ENCODE measurements at regions not wholly inside any gene's neighbourhood (a gene's known extent, or its start where the extent isn't known, plus 50 kb on each side); places are given as distances from the start of the nearest gene placed in this dataset.

- Histone ChIP-seq H3K4me1 (ENCODE audit: control insufficient read depth in 2 of 2, insufficient read depth in 2 of 2, low read length in 2 of 2) (no peaks in the 10 kb centered on the region), H3K27me3 (ENCODE audit: control insufficient read depth in 2 of 2, insufficient read depth in 1 of 2, low read length in 1 of 2) (no peaks in the 10 kb centered on the region), H3K36me3 (ENCODE audit: control insufficient read depth in 2 of 2, insufficient read depth in 2 of 2, low read length in 1 of 2) (no peaks in the 10 kb centered on the region), H3K4me3 (ENCODE audit: low read length in 2 of 2) (no peak overlapping the region), H3K27ac (ENCODE audit: low read depth in 1 of 2, low read length in 1 of 2) (no peak overlapping the region), H3K9me3 (ENCODE audit: control insufficient read depth in 2 of 2, insufficient read depth in 1 of 2, low read length in 1 of 2) (no peaks in the 10 kb centered on the region)
- no peak for DNase-seq (ENCODE audit: low read depth in 6 of 9, low spot score in 9 of 9)
- 91% methylated on average over 3 of the region's 3 CpGs for WGBS
Measured at GRCh38 chr18:41659438-41660130, 295.4 kb upstream of the PIK3C3 start.

- Histone ChIP-seq H3K27ac (ENCODE audit: low read depth in 1 of 2, low read length in 1 of 2) (no peak overlapping the region), H3K27me3 (ENCODE audit: control insufficient read depth in 2 of 2, insufficient read depth in 1 of 2, low read length in 1 of 2) (no peaks in the 10 kb centered on the region), H3K4me1 (ENCODE audit: control insufficient read depth in 2 of 2, insufficient read depth in 2 of 2, low read length in 2 of 2) (no peaks in the 10 kb centered on the region), H3K36me3 (ENCODE audit: control insufficient read depth in 2 of 2, insufficient read depth in 2 of 2, low read length in 1 of 2) (no peaks in the 10 kb centered on the region), H3K9me3 (ENCODE audit: control insufficient read depth in 2 of 2, insufficient read depth in 1 of 2, low read length in 1 of 2) (no peaks in the 10 kb centered on the region), H3K4me3 (ENCODE audit: low read length in 2 of 2) (no peak overlapping the region)
- WGBS: 90% methylated on average over 4 of the region's 4 CpGs
- DNase-seq (ENCODE audit: low read depth in 6 of 9, low spot score in 9 of 9): no peak
Measured at GRCh38 chr18:41657189-41657588, 297.8 kb upstream of the PIK3C3 start.

- Histone ChIP-seq H3K9me3 (ENCODE audit: control insufficient read depth in 2 of 2, insufficient read depth in 1 of 2, low read length in 1 of 2) (no peaks in the 10 kb centered on the region), H3K36me3 (ENCODE audit: control insufficient read depth in 2 of 2, insufficient read depth in 2 of 2, low read length in 1 of 2) (no peaks in the 10 kb centered on the region), H3K4me3 (ENCODE audit: low read length in 2 of 2) (no peak overlapping the region), H3K27me3 (ENCODE audit: control insufficient read depth in 2 of 2, insufficient read depth in 1 of 2, low read length in 1 of 2) (no peaks in the 10 kb centered on the region), H3K27ac (ENCODE audit: low read depth in 1 of 2, low read length in 1 of 2) (no peak overlapping the region), H3K4me1 (ENCODE audit: control insufficient read depth in 2 of 2, insufficient read depth in 2 of 2, low read length in 2 of 2) (no peaks in the 10 kb centered on the region)
- WGBS: 98% methylated on average over 1 of the region's 1 CpG
- DNase-seq (ENCODE audit: low read depth in 6 of 9, low spot score in 9 of 9): no peak
Measured at GRCh38 chr18:41655074-41655473, 300.0 kb upstream of the PIK3C3 start.

GRCh38 chr18:41647914-41648313 is 307.1 kb upstream of the PIK3C3 start:
- Histone ChIP-seq H3K27ac (ENCODE audit: low read depth in 1 of 2, low read length in 1 of 2) (no peak overlapping the region), H3K36me3 (ENCODE audit: control insufficient read depth in 2 of 2, insufficient read depth in 2 of 2, low read length in 1 of 2) (no peaks in the 10 kb centered on the region), H3K9me3 (ENCODE audit: control insufficient read depth in 2 of 2, insufficient read depth in 1 of 2, low read length in 1 of 2) (no peaks in the 10 kb centered on the region), H3K27me3 (ENCODE audit: control insufficient read depth in 2 of 2, insufficient read depth in 1 of 2, low read length in 1 of 2) (no peaks in the 10 kb centered on the region), H3K4me1 (ENCODE audit: control insufficient read depth in 2 of 2, insufficient read depth in 2 of 2, low read length in 2 of 2) (no peaks in the 10 kb centered on the region), H3K4me3 (ENCODE audit: low read length in 2 of 2) (no peak overlapping the region)
- DNase-seq (ENCODE audit: low read depth in 6 of 9, low spot score in 9 of 9): no peak
- WGBS: 92% methylated on average over 2 of the region's 2 CpGs

- 93% methylated on average over 11 of the region's 11 CpGs for WGBS
Measured at GRCh38 chr18:41646915-41647620, 308.0 kb upstream of the PIK3C3 start.

GRCh38 chr18:41645589-41646360 is 309.3 kb upstream of the PIK3C3 start:
- no peaks in the 10 kb centered on the region for H3K36me3 ChIP-seq (ENCODE audit: control insufficient read depth in 2 of 2, insufficient read depth in 2 of 2, low read length in 1 of 2)
- no peak for DNase-seq (ENCODE audit: low read depth in 6 of 9, low spot score in 9 of 9)
- H3K27me3 ChIP-seq (ENCODE audit: control insufficient read depth in 2 of 2, insufficient read depth in 1 of 2, low read length in 1 of 2): no peaks in the 10 kb centered on the region
- H3K4me3 ChIP-seq (ENCODE audit: low read length in 2 of 2): no peak overlapping the region
- no peaks in the 10 kb centered on the region for H3K9me3 ChIP-seq (ENCODE audit: control insufficient read depth in 2 of 2, insufficient read depth in 1 of 2, low read length in 1 of 2)
- 32% methylated on average over 1 of the region's 1 CpG for WGBS
- H3K27ac ChIP-seq (ENCODE audit: low read depth in 1 of 2, low read length in 1 of 2): no peak overlapping the region
- no peaks in the 10 kb centered on the region for H3K4me1 ChIP-seq (ENCODE audit: control insufficient read depth in 2 of 2, insufficient read depth in 2 of 2, low read length in 2 of 2)

More at GRCh38 chr18:41646915-41647620, 308.0 kb upstream of the PIK3C3 start:
- Histone ChIP-seq H3K36me3 (ENCODE audit: control insufficient read depth in 2 of 2, insufficient read depth in 2 of 2, low read length in 1 of 2) (no peaks in the 10 kb centered on the region), H3K27me3 (ENCODE audit: control insufficient read depth in 2 of 2, insufficient read depth in 1 of 2, low read length in 1 of 2) (no peaks in the 10 kb centered on the region), H3K4me3 (ENCODE audit: low read length in 2 of 2) (no peak overlapping the region), H3K9me3 (ENCODE audit: control insufficient read depth in 2 of 2, insufficient read depth in 1 of 2, low read length in 1 of 2) (no peaks in the 10 kb centered on the region), H3K4me1 (ENCODE audit: control insufficient read depth in 2 of 2, insufficient read depth in 2 of 2, low read length in 2 of 2) (no peaks in the 10 kb centered on the region), H3K27ac (ENCODE audit: low read depth in 1 of 2, low read length in 1 of 2) (no peak overlapping the region)
- DNase-seq (ENCODE audit: low read depth in 6 of 9, low spot score in 9 of 9): no peak

GRCh38 chr18:41644466-41644865 is 310.6 kb upstream of the PIK3C3 start:
- WGBS: 13% methylated on average over 1 of the region's 1 CpG
- no peaks in the 10 kb centered on the region for H3K9me3 ChIP-seq (ENCODE audit: control insufficient read depth in 2 of 2, insufficient read depth in 1 of 2, low read length in 1 of 2)
- no peak for DNase-seq (ENCODE audit: low read depth in 6 of 9, low spot score in 9 of 9)
- no peak overlapping the region for H3K27ac ChIP-seq (ENCODE audit: low read depth in 1 of 2, low read length in 1 of 2)
- no peaks in the 10 kb centered on the region for H3K4me1 ChIP-seq (ENCODE audit: control insufficient read depth in 2 of 2, insufficient read depth in 2 of 2, low read length in 2 of 2)
- H3K4me3 ChIP-seq (ENCODE audit: low read length in 2 of 2): no peak overlapping the region
- no peaks in the 10 kb centered on the region for H3K27me3 ChIP-seq (ENCODE audit: control insufficient read depth in 2 of 2, insufficient read depth in 1 of 2, low read length in 1 of 2)
- no peaks in the 10 kb centered on the region for H3K36me3 ChIP-seq (ENCODE audit: control insufficient read depth in 2 of 2, insufficient read depth in 2 of 2, low read length in 1 of 2)

- no peaks in the 10 kb centered on the region for H3K4me1 ChIP-seq (ENCODE audit: control insufficient read depth in 2 of 2, insufficient read depth in 2 of 2, low read length in 2 of 2)
- H3K27me3 ChIP-seq (ENCODE audit: control insufficient read depth in 2 of 2, insufficient read depth in 1 of 2, low read length in 1 of 2): no peaks in the 10 kb centered on the region
- no peak overlapping the region for H3K4me3 ChIP-seq (ENCODE audit: low read length in 2 of 2)
- H3K36me3 ChIP-seq (ENCODE audit: control insufficient read depth in 2 of 2, insufficient read depth in 2 of 2, low read length in 1 of 2): no peaks in the 10 kb centered on the region
- DNase-seq (ENCODE audit: low read depth in 6 of 9, low spot score in 9 of 9): no peak
- H3K27ac ChIP-seq (ENCODE audit: low read depth in 1 of 2, low read length in 1 of 2): no peak overlapping the region
- 90% methylated on average over 3 of the region's 3 CpGs for WGBS
- peaks cover 0 to 4% of the 10 kb centered on the region in 2 donors for H3K9me3 ChIP-seq (ENCODE audit: control insufficient read depth in 2 of 2, insufficient read depth in 1 of 2, low read length in 1 of 2)
Measured at GRCh38 chr18:41643427-41643826, 311.6 kb upstream of the PIK3C3 start.

- WGBS: 85% methylated on average over 2 of the region's 2 CpGs
- H3K27ac ChIP-seq (ENCODE audit: low read depth in 1 of 2, low read length in 1 of 2): no peak overlapping the region
Measured at GRCh38 chr18:41642756-41643155, 312.3 kb upstream of the PIK3C3 start.

More at GRCh38 chr18:41642756-41643155, 312.3 kb upstream of the PIK3C3 start:
- Histone ChIP-seq H3K27me3 (ENCODE audit: control insufficient read depth in 2 of 2, insufficient read depth in 1 of 2, low read length in 1 of 2) (no peaks in the 10 kb centered on the region), H3K4me3 (ENCODE audit: low read length in 2 of 2) (no peak overlapping the region), H3K4me1 (ENCODE audit: control insufficient read depth in 2 of 2, insufficient read depth in 2 of 2, low read length in 2 of 2) (no peaks in the 10 kb centered on the region), H3K9me3 (ENCODE audit: control insufficient read depth in 2 of 2, insufficient read depth in 1 of 2, low read length in 1 of 2) (peaks cover 0 to 4% of the 10 kb centered on the region in 2 donors), H3K36me3 (ENCODE audit: control insufficient read depth in 2 of 2, insufficient read depth in 2 of 2, low read length in 1 of 2) (no peaks in the 10 kb centered on the region)
- no peak for DNase-seq (ENCODE audit: low read depth in 6 of 9, low spot score in 9 of 9)

Data from thymus (tissue), 11 donors.